ENCODE measurements at regions not wholly inside any gene's neighbourhood (a gene's known extent, or its start where the extent isn't known, plus 50 kb on each side); places are given as distances from the start of the nearest gene placed in this dataset.
"Not testable (repeated sequence)": the region's sequence is repeated elsewhere in the genome, so short reads cannot be mapped to it uniquely, and the experiment has no call there.

DNA sequence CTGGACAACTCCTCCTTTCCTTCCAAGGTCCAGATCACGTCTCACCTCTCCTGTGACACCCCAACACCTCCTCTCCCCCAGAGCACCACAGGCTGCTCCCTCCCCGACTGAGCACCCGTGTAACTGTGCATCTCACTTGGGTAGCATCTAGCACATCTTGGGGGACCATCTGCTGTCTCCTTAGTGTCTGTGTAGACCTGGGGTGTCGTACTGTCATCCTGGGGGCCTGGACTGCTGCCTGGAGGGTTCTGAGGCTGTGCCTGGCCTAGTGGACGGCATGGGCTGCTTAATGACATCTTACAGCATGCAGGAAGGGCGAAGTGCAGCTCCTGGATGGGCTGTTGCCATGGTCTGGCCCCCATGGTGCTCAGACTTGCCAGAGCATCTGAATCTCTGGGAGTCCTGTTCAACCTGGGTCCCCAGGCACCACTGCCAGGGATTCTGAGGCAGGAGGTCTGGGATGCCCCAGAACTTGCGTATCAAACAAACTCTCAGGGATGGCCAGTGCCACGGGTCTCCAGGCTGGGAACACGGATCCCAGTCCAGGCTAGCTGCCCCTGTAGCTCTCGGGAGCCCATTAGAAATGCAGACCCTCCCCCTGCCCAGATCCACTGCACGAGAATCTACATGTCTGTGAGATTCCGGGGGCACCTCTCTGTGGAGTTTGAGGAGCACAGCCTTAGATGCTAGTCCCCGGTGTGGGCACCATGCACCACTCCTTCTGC lies 194.4 kb upstream of the ZNF469 start:
- not testable (repeated sequence) for DNase-seq

GRCh38 chr16:88190592-88191095 lies 192.1 kb upstream of the ZNF469 start:
- DNase-seq, result not testable (repeated sequence)

DNA sequence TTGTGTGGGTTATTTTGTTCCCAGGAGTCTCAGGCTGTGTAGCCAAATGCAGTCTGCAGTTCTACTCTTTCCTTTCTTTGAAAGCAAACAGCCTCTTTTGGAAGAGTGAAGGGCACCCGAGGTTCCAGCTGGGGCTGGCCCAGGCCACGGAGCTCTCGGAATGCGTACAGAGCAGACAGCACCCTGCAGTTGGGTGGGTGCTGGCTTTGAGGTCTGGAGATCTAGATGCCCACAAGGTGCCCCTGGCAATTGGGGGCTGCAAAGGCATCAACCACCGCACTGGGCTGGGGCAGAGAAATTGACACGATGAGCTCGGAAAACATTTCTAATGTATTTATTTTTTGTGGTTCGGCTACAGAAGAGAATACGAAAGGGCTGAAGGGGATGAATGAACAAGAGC lies 191.6 kb upstream of the ZNF469 start:
- not testable (repeated sequence) for DNase-seq

DNA sequence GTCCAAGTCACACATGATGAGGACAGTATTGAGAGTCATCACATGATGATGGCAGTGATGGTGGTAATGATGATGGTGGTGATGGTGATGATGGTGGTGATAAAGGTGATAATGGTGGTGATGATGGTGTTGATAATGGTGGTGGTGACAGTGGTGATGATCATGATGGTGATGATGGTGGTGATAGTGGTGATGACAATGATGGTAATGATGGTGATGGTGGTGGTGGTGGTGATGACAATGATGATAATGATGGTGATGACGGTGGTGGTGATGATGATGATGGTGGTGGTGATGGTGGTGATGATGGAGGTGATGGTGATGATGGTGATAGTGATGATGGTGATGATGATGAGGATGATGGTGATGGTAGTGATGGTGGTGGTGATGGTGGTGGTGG lies 190.2 kb upstream of the ZNF469 start:
- DNase-seq, result no peak

- DNase-seq, result peak; percentile 69
Measured at GRCh38 chr16:88193706-88194396, 188.9 kb upstream of the ZNF469 start.

DNA sequence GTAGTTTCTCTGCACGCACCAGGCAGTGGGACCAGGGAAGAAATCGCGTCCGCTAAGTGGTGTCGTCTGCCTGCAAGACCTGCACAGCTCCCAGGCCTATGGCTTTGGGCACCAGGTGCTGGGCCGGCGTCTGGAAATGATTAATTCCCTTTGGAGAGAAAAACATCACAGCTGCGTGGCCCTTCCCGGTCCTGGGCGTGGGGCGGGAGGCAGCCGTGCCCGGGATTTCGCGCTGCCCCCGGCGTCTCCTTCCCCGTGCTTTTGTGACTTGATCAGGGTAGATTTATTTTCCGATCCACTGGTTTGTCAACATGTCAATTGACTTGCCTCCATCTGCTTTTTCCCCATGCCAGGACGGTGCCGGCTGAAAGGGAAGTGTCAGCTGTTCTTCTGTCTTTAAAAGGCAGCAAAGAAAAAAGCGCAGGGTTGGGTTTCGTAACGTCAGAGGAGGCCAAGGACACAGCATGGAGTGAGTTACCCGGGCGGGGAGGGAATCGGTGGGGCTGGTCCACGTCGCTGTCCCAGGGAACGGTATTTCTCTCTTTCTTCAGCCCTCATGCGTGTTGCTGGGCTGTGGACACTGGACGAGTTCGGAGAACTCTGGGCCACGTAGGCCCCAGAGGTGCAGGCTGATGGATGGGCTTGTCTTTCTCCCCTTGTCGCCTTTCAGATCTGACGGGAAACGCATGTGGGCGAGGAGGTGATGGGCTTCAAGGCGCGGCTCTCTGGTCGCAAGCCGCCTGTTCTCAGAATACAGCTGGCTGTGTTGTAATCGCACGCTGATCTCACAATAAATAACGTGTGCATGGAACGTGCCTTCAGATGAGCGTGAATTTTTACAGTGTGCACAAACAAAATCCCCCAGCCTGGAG lies 188.1 kb upstream of the ZNF469 start:
- peak; percentile 5 for DNase-seq

- peak; percentile 16 for DNase-seq
Measured at GRCh38 chr16:88195269-88195705, 187.5 kb upstream of the ZNF469 start.

DNA sequence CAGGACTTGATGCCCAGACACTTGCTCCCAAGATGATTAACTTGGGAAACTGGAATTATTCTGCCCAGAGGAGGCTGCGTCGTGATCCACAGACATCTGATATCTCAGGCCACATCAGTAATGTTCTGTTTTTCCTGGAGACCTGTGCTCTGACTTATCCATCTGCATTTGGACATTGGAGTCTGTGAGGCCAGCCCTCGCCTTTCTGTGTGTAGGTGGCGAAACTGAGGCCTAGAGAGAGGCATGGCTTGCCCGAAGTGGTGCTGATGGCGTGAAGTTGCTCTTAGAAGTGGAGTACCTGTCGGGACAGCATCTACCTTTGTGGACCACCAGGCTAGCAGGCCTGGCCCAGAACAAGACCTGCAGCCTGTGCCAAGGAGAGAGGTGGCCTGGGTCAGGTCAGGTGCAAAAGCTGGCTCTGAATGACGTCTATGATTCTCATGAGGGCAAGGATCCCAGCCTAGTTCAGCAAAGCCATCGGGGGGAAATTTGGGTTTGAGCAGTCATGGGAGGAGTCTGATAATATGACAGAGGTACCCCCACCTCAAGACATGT lies 186.8 kb upstream of the ZNF469 start:
- DNase-seq, result no peak

DNA sequence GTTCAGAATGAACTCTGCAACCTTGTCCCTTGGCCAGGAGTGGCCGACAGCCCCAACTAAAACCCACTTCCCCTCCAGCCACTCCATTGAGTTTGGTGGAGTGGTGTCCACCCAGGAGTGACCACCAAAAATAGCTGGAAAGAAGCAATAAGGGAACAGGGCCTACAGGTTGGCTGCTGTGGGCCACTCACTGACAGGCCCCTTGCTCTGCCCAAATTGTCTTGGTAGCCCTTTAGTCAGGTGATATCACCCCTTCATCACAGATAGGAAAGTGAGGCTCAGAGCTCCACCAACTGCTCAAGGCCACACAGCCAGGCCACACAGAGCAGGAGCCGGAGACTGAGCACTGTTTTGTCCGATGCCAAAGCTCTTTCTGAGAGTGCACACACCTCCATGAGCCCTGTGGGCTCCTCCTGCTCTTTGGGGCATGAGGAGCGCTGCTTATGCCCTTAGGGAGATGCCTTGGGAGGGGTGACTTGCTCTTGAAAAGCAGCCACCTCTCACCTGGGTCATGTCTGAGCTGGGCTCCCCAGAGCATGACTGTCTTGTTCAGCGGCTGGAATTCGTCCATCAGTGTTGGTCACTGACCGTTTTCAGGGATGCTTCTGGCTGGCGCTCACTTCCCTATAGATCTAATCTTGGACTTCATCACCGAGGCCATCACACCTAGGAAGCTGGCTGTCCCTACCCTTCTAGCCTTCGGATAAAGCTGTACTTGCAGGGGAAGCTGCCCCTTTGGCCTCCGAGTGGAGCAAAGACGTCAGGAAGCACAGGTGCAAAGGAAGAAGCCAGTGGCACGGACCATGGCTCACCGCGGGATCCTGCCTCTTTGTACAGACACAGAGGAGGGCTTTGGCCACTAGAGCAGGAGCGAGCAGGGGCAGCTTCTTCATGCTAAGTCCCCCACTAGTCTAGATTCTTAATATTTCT lies 186.0 kb upstream of the ZNF469 start:
- DNase-seq, result no peak

DNA sequence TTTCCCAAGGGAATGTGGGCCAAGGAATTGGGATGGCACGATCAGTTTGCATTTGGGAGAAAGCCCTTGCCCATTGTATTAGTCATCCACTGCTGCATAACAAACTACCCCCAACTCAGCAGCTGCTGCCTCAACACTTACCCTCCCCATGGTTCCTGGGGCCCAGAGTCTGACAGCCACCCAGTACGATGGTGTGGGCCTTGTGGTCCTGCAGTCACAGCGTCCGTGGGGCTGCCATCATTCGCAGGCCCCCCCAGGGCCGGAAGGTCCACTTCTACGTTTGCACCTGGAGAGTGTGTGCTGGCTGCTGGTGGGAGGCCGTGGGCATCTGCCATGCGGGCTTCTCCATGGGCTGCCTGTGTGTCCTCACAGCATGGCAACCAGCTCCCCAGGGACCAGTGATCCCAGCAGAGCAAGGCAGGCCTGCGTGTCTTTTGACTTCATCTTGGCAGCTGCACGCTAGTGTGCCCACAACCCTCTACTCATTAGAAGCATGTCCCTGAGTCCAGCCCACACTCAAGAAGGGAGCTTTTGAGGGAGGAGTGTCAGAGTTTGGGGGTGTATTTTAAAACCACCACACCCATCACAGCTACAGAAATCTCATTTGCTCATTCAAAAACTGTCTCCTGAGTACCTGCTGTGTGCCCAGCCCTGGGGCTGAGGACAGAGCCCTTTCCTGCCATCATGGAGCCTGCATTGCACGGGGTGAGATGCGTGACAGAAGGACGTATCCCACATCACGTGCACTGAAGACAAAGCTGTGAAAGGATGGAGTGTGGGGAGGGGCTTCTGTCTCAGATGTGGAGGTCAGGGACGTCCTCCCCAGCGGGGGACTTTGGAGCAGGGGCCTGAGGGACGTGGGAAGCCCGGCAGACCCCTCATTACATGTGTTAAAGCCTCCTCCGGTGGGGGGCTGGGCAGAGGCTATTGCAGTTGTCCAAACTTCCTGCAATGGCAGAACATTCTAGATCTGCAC lies 185.0 kb upstream of the ZNF469 start:
- DNase-seq, result no peak

GRCh38 chr16:88198457-88199295 lies 184.1 kb upstream of the ZNF469 start:
- not testable (repeated sequence) for DNase-seq

DNA sequence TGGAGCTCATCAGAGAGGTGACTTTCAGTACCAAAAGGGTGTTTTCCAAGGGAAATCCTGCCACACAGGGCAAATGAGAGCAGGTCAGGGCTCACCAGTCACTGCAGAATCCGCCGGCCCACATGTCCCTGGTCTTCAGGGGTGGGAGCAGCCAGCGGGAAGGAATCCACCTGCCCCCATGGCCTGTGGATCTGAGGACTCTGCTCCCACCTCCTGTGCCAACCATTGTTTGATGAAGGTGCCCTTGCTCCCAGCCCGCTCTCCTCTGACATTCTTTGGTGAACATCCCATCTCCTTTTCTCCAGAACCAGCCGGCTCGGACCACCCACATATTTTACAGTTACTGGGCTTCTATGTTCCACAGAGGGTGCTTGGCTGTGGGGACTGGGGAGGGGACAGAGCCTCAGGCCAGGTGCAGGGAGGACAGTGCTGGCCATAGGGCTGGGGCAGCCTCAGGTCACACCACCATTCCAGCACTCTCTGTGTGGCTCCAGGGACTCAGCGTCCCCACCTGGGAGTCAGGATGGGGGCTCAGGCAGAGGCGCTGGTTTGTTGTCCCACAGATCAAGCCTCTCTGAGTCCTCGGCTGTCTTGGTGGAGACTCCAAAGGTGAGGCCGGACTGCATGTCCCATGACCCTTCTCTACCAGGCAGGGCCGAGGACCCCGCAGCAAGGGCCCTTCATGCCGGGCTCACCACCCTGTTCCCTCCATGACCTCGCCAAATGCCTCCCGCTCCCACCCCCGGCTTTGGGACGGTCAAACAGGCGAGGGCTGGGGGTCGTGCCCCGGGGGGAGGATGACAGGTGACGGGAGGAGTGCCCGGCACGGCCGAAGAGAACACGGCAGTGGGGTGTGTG lies 183.2 kb upstream of the ZNF469 start:
- DNase-seq, result not testable (repeated sequence)

GRCh38 chr16:88200154-88200895 lies 182.4 kb upstream of the ZNF469 start:
- not testable (repeated sequence) for DNase-seq

- DNase-seq, result no peak
Measured at GRCh38 chr16:88200896-88201185, 181.9 kb upstream of the ZNF469 start.

DNA sequence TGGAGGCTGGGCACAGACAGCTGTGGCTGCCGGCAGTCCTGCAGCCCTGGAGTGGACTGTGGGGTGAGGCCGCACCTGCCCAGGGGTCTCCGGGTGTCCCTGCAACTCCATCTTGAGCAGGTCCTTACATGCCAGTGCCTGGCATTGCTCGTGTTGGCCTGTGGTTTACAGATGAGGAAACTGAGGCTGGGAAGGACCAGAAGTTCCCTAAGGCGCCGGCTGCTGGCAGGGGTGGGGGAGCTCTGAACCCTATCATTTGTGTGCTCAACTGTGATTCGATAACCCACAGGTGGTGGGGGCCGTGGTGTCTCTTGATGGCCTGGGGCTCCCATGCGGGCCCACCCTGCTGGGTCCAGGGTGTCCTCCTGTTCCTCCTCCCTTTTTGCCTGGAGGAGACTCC lies 181.1 kb upstream of the ZNF469 start:
- not testable (repeated sequence) for DNase-seq

- DNase-seq, result no peak
Measured at GRCh38 chr16:88202207-88202745, 180.5 kb upstream of the ZNF469 start.

DNA sequence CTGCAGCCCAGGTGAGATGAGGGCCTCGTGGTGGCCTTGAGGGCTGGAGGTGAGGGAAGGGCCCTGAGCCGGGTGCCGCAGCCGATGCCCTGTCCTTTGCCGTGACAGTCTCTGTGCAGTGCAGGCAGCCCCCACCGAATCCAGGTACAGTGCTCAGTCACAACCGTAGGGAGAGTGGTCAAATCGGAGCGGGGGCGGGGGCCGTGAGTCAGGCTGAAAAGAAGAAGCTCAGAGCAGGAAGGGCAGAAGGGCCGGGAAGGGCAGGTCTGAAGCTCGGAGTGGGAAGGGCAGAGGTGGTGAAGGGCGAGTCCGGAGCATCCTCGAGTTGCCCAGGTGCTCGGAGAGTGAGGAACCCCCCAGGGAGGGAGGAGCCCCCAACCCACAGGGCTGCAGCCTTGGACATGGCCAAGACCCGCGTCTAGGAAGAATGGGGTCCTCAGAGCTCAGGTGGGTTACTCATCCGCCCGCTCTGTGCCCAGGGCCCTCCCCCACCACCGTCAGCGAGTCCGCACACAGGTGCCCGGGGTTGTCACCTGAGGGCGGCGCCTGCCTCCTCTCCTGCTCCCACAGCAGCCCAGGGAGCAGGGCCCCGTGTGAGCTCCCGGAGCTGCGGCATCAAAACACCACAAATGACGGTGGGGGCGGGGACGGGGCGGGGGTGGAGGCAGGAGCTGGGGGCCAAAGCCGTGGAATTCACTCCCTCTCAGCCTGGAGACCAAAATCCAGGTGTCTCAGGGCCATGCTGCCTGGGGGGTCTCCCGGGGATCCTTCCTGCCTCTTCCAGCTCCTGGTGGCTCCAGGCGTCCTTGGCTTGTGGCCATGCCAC lies 179.7 kb upstream of the ZNF469 start:
- not testable (repeated sequence) for DNase-seq

All from hematopoietic multipotent progenitor cell treated with erythropoietin and hydrocortisone succinate and interleukin-3 and kit ligand, for 6 days (in vitro differentiated cells).